ENCODE measurements at regions not wholly inside any gene's neighbourhood (a gene's known extent, or its start where the extent isn't known, plus 50 kb on each side); places are given as distances from the start of the nearest gene placed in this dataset.

- Histone ChIP-seq H4K20me1 (ENCODE audit: insufficient read depth, low read length) (no peaks in the 10 kb centered on the region), H3K27ac (ENCODE audit: low read length) (no peak overlapping the region), H3K9me3 (replicated peaks; ENCODE audit: insufficient read depth, low read length) (no peaks in the 10 kb centered on the region), H3K4me1 (ENCODE audit: low read length) (no peaks in the 10 kb centered on the region), H3K79me2 (ENCODE audit: low read length) (no peaks in the 10 kb centered on the region), H3K9me2 (replicated peaks; ENCODE audit: insufficient read depth, low read length) (no peaks in the 10 kb centered on the region), H3K27me3 (replicated peaks; ENCODE audit: insufficient read depth, low read length) (no peaks in the 10 kb centered on the region), H3K4me2 (ENCODE audit: low read depth, low read length) (no peak overlapping the region), H3K9ac (ENCODE audit: low read length) (no peak overlapping the region), H3K36me3 (replicated peaks; ENCODE audit: insufficient read depth, low read length) (no peaks in the 10 kb centered on the region), H3F3A (ENCODE audit: insufficient read depth, low read length) (no peaks in the 10 kb centered on the region), H2AFZ (ENCODE audit: low read length) (no peak overlapping the region), H3K4me3 (ENCODE audit: low read length) (no peak overlapping the region)
- no peak for DNase-seq
- TF ChIP-seq EZH2 (optimal IDR thresholded peaks at IDR 0.05; ENCODE audit: low read depth, low read length) = no peak
- TF ChIP-seq CTCF (IDR thresholded peaks at IDR 0.05; ENCODE audit: low read length) = no peak
- no peak for TF ChIP-seq EZH2phosphoT487 (IDR thresholded peaks at IDR 0.05; ENCODE audit: low read length)
Measured at GRCh38 chr18:55950379-55951166, 362.6 kb upstream of the TCF4 start.

- no peak for TF ChIP-seq EZH2 (optimal IDR thresholded peaks at IDR 0.05; ENCODE audit: low read depth, low read length)
- TF ChIP-seq EZH2phosphoT487 (IDR thresholded peaks at IDR 0.05; ENCODE audit: low read length) = no peak
- TF ChIP-seq CTCF (IDR thresholded peaks at IDR 0.05; ENCODE audit: low read length) = no peak
- H3F3A ChIP-seq (ENCODE audit: insufficient read depth, low read length) = no peaks in the 10 kb centered on the region
- no peak overlapping the region for H2AFZ ChIP-seq (ENCODE audit: low read length)
- no peak overlapping the region for H3K4me2 ChIP-seq (ENCODE audit: low read depth, low read length)
- no peak overlapping the region for H3K27ac ChIP-seq (ENCODE audit: low read length)
- no peak for DNase-seq
- no peaks in the 10 kb centered on the region for H3K9me2 ChIP-seq (replicated peaks; ENCODE audit: insufficient read depth, low read length)
- no peaks in the 10 kb centered on the region for H3K27me3 ChIP-seq (replicated peaks; ENCODE audit: insufficient read depth, low read length)
- H3K9ac ChIP-seq (ENCODE audit: low read length) = no peak overlapping the region
- no peaks in the 10 kb centered on the region for H3K79me2 ChIP-seq (ENCODE audit: low read length)
- no peaks in the 10 kb centered on the region for H4K20me1 ChIP-seq (ENCODE audit: insufficient read depth, low read length)
- no peaks in the 10 kb centered on the region for H3K4me1 ChIP-seq (ENCODE audit: low read length)
- no peak overlapping the region for H3K4me3 ChIP-seq (ENCODE audit: low read length)
- H3K9me3 ChIP-seq (replicated peaks; ENCODE audit: insufficient read depth, low read length) = no peaks in the 10 kb centered on the region
- H3K36me3 ChIP-seq (replicated peaks; ENCODE audit: insufficient read depth, low read length) = no peaks in the 10 kb centered on the region
Measured at GRCh38 chr18:55934821-55935220, 346.8 kb upstream of the TCF4 start.

- Histone ChIP-seq H3K27ac (ENCODE audit: low read length) (no peak overlapping the region), H4K20me1 (ENCODE audit: insufficient read depth, low read length) (no peaks in the 10 kb centered on the region), H2AFZ (ENCODE audit: low read length) (no peak overlapping the region), H3K4me1 (ENCODE audit: low read length) (no peaks in the 10 kb centered on the region), H3K9me3 (replicated peaks; ENCODE audit: insufficient read depth, low read length) (no peaks in the 10 kb centered on the region), H3K36me3 (replicated peaks; ENCODE audit: insufficient read depth, low read length) (no peaks in the 10 kb centered on the region), H3K27me3 (replicated peaks; ENCODE audit: insufficient read depth, low read length) (no peaks in the 10 kb centered on the region), H3K4me2 (ENCODE audit: low read depth, low read length) (no peak overlapping the region), H3K4me3 (ENCODE audit: low read length) (no peak overlapping the region), H3K79me2 (ENCODE audit: low read length) (no peaks in the 10 kb centered on the region), H3K9ac (ENCODE audit: low read length) (no peak overlapping the region), H3F3A (ENCODE audit: insufficient read depth, low read length) (no peaks in the 10 kb centered on the region), H3K9me2 (replicated peaks; ENCODE audit: insufficient read depth, low read length) (no peaks in the 10 kb centered on the region)
- no peak for DNase-seq
- TF ChIP-seq EZH2phosphoT487 (IDR thresholded peaks at IDR 0.05; ENCODE audit: low read length) (no peak), CTCF (IDR thresholded peaks at IDR 0.05; ENCODE audit: low read length) (no peak), EZH2 (optimal IDR thresholded peaks at IDR 0.05; ENCODE audit: low read depth, low read length) (no peak)
Measured at GRCh38 chr18:55932675-55933074, 344.7 kb upstream of the TCF4 start.

Data from MM.1S (cell line).